Naive thymus-derived CD8-positive, alpha-beta T cell (primary cell): ENCODE measurements at regions not wholly inside any gene's neighbourhood (a gene's known extent, or its start where the extent isn't known, plus 50 kb on each side); places are given as distances from the start of the nearest gene placed in this dataset.

Experiments
- ATAC-seq, 2 donors: fragments of 150-1000 bp; cut with Tn5 transposase in 1 of 2; sonication (Bioruptor Pico), chemical (Tn5 transposase) in 1 of 2; 1 replicate in 1 of 2; 2 replicates in 1 of 2; pipeline ENCODE4 v1.10.0; 2021; ENCODE audit warnings: mild to moderate bottlenecking in 2 of 2, moderate library complexity in 2 of 2
- POLR2A ChIA-PET: fragments of 350-600 bp; sonication (Branson Sonifier 250); formaldehyde crosslinking; loops from one replicate; lab custom pipeline; 2021; ENCODE audit warnings: antibody characterized with exemption; lab: Charles Lee
- DNase-seq, 10 donors: peaks; one replicate each; pipeline versions ENCODE4 v3.0.0 to v3.0.0-alpha.2; 2020 to 2022
- H3K27ac Mint-ChIP-seq, 10 donors: one replicate each; pipeline ENCODE4 v1.8.0; 2020 to 2022; ENCODE audit warnings: mild to moderate bottlenecking in 10 of 10, mixed read lengths in 10 of 10, moderate library complexity in 4 of 10, inconsistent platforms in 1 of 10
- H3K27me3 Mint-ChIP-seq, 5 donors: one replicate each; pipeline ENCODE4 v1.8.0; 2021 to 2022; ENCODE audit warnings: mixed read lengths in 5 of 5
- H3K36me3 Mint-ChIP-seq, 3 donors: one replicate each; pipeline ENCODE4 v1.8.0; 2020 to 2022; ENCODE audit warnings: mixed read lengths in 3 of 3, mild to moderate bottlenecking in 2 of 3, inconsistent platforms in 1 of 3
- H3K4me1 Mint-ChIP-seq, 4 donors: one replicate each; pipeline ENCODE4 v1.8.0; 2021 to 2022; ENCODE audit warnings: mixed read lengths in 4 of 4
- H3K4me3 Mint-ChIP-seq, 10 donors: one replicate each; pipeline ENCODE4 v1.8.0; 2020 to 2022; ENCODE audit warnings: mild to moderate bottlenecking in 10 of 10, mixed read lengths in 10 of 10, moderate library complexity in 6 of 10, inconsistent platforms in 1 of 10
- H3K9me3 Mint-ChIP-seq, 9 donors: one replicate each; pipeline ENCODE4 v1.8.0; 2020 to 2022; ENCODE audit warnings: mixed read lengths in 9 of 9, mild to moderate bottlenecking in 3 of 9, inconsistent platforms in 1 of 9, moderate library complexity in 1 of 9

- H3K4me1 Mint-ChIP-seq: no peaks in the 10 kb centered on the region
- no peak overlapping the region for H3K27ac Mint-ChIP-seq
- no peaks in the 10 kb centered on the region for H3K36me3 Mint-ChIP-seq
- POLR2A ChIA-PET: no interaction called here
- peaks cover 0 to 6% (median 0%) of the 10 kb centered on the region in 9 donors for H3K9me3 Mint-ChIP-seq
- ATAC-seq (no peak), DNase-seq (no peak)
- H3K27me3 Mint-ChIP-seq: no peaks in the 10 kb centered on the region
- H3K4me3 Mint-ChIP-seq: no peak overlapping the region
Measured at GRCh38 chr12:59937148-59937547, 341.3 kb downstream of the SLC16A7 start.

- POLR2A ChIA-PET: no interaction called here
- no peaks in the 10 kb centered on the region for H3K36me3 Mint-ChIP-seq
- no peaks in the 10 kb centered on the region for H3K4me1 Mint-ChIP-seq
- no peaks in the 10 kb centered on the region for H3K27me3 Mint-ChIP-seq
- DNase-seq (no peak), ATAC-seq (no peak)
- peaks cover 0 to 4% (median 0%) of the 10 kb centered on the region in 9 donors for H3K9me3 Mint-ChIP-seq
- no peak overlapping the region for H3K4me3 Mint-ChIP-seq
- no peak overlapping the region for H3K27ac Mint-ChIP-seq
Measured at GRCh38 chr12:59938190-59938962, 342.5 kb downstream of the SLC16A7 start.

GRCh38 chr12:59940631-59941342 lies 345.0 kb downstream of the SLC16A7 start:
- no peak overlapping the region for H3K27ac Mint-ChIP-seq
- H3K4me3 Mint-ChIP-seq: no peak overlapping the region
- no peaks in the 10 kb centered on the region for H3K27me3 Mint-ChIP-seq
- no peaks in the 10 kb centered on the region for H3K4me1 Mint-ChIP-seq
- DNase-seq (no peak), ATAC-seq (no peak)
- POLR2A ChIA-PET: no interaction called here
- H3K9me3 Mint-ChIP-seq: peaks cover 0 to 4% (median 0%) of the 10 kb centered on the region in 9 donors
- no peaks in the 10 kb centered on the region for H3K36me3 Mint-ChIP-seq

- Mint-ChIP-seq H3K4me1 (no peaks in the 10 kb centered on the region), H3K9me3 (peaks cover 0 to 4% (median 0%) of the 10 kb centered on the region in 9 donors), H3K36me3 (no peaks in the 10 kb centered on the region), H3K27me3 (no peaks in the 10 kb centered on the region), H3K4me3 (no peak overlapping the region), H3K27ac (no peak overlapping the region)
- no peak for DNase-seq
- POLR2A ChIA-PET: no interaction called here
- no peak for ATAC-seq
Measured at GRCh38 chr12:59941461-59941860, 345.6 kb downstream of the SLC16A7 start.

GRCh38 chr12:59944177-59944576 lies 348.3 kb downstream of the SLC16A7 start:
- H3K4me3 Mint-ChIP-seq: no peak overlapping the region
- H3K9me3 Mint-ChIP-seq: peaks cover 0 to 12% (median 2%) of the 10 kb centered on the region in 9 donors
- H3K27ac Mint-ChIP-seq: no peak overlapping the region
- ATAC-seq (no peak), DNase-seq (no peak)
- POLR2A ChIA-PET: no interaction called here
- peaks cover 0 to 3% (median 0%) of the 10 kb centered on the region in 5 donors for H3K27me3 Mint-ChIP-seq
- H3K4me1 Mint-ChIP-seq: no peaks in the 10 kb centered on the region
- H3K36me3 Mint-ChIP-seq: no peaks in the 10 kb centered on the region

GRCh38 chr12:59946635-59947034 lies 350.8 kb downstream of the SLC16A7 start:
- POLR2A ChIA-PET: no interaction called here
- Mint-ChIP-seq H3K9me3 (peaks cover 0 to 18% (median 4%) of the 10 kb centered on the region in 9 donors), H3K27ac (no peak overlapping the region), H3K4me3 (no peak overlapping the region), H3K36me3 (no peaks in the 10 kb centered on the region), H3K27me3 (peaks cover 0 to 3% (median 0%) of the 10 kb centered on the region in 5 donors), H3K4me1 (no peaks in the 10 kb centered on the region)
- ATAC-seq: no peak
- no peak for DNase-seq

GRCh38 chr12:59963546-59963945 lies 367.7 kb downstream of the SLC16A7 start:
- Mint-ChIP-seq H3K4me1 (no peaks in the 10 kb centered on the region), H3K4me3 (no peak overlapping the region), H3K9me3 (peaks cover 0 to 21% (median 2%) of the 10 kb centered on the region in 9 donors), H3K27me3 (peaks cover 0 to 1% (median 0%) of the 10 kb centered on the region in 5 donors), H3K27ac (no peak overlapping the region), H3K36me3 (no peaks in the 10 kb centered on the region)
- no peak for ATAC-seq
- POLR2A ChIA-PET: no interaction called here
- DNase-seq: no peak

- Mint-ChIP-seq H3K36me3 (no peaks in the 10 kb centered on the region), H3K4me1 (no peaks in the 10 kb centered on the region), H3K27ac (no peak overlapping the region), H3K9me3 (peaks cover 0 to 12% (median 0%) of the 10 kb centered on the region in 9 donors), H3K27me3 (no peaks in the 10 kb centered on the region), H3K4me3 (no peak overlapping the region)
- no peak for DNase-seq
- POLR2A ChIA-PET: no interaction called here
- no peak for ATAC-seq
Measured at GRCh38 chr12:59972905-59973304, 377.1 kb downstream of the SLC16A7 start.

- ATAC-seq (no peak), DNase-seq (no peak)
- no peak overlapping the region for H3K4me3 Mint-ChIP-seq
- POLR2A ChIA-PET: no interaction called here
- no peaks in the 10 kb centered on the region for H3K27me3 Mint-ChIP-seq
- no peaks in the 10 kb centered on the region for H3K36me3 Mint-ChIP-seq
- H3K27ac Mint-ChIP-seq: no peak overlapping the region
- H3K4me1 Mint-ChIP-seq: no peaks in the 10 kb centered on the region
- H3K9me3 Mint-ChIP-seq: peaks cover 0 to 12% (median 0%) of the 10 kb centered on the region in 9 donors
Measured at GRCh38 chr12:59973515-59973914, 377.7 kb downstream of the SLC16A7 start.

- Mint-ChIP-seq H3K4me1 (no peaks in the 10 kb centered on the region), H3K9me3 (peaks cover 0 to 2% (median 0%) of the 10 kb centered on the region in 9 donors), H3K27me3 (no peaks in the 10 kb centered on the region), H3K36me3 (no peaks in the 10 kb centered on the region), H3K27ac (no peak overlapping the region), H3K4me3 (no peak overlapping the region)
- ATAC-seq (no peak), DNase-seq (no peak)
- POLR2A ChIA-PET: no interaction called here
Measured at GRCh38 chr12:59977779-59978178, 381.9 kb downstream of the SLC16A7 start.

GRCh38 chr12:59980476-59980875 lies 384.6 kb downstream of the SLC16A7 start:
- H3K4me1 Mint-ChIP-seq: no peaks in the 10 kb centered on the region
- H3K36me3 Mint-ChIP-seq: no peaks in the 10 kb centered on the region
- H3K9me3 Mint-ChIP-seq: peaks cover 0 to 13% (median 2%) of the 10 kb centered on the region in 9 donors
- no peak overlapping the region for H3K4me3 Mint-ChIP-seq
- ATAC-seq (no peak), DNase-seq (no peak)
- no peak overlapping the region for H3K27ac Mint-ChIP-seq
- no peaks in the 10 kb centered on the region for H3K27me3 Mint-ChIP-seq
- POLR2A ChIA-PET: no interaction called here

- no peaks in the 10 kb centered on the region for H3K36me3 Mint-ChIP-seq
- peaks cover 0 to 9% (median 0%) of the 10 kb centered on the region in 9 donors for H3K9me3 Mint-ChIP-seq
- H3K4me1 Mint-ChIP-seq: no peaks in the 10 kb centered on the region
- no peaks in the 10 kb centered on the region for H3K27me3 Mint-ChIP-seq
- H3K27ac Mint-ChIP-seq: no peak overlapping the region
- POLR2A ChIA-PET: no interaction called here
- H3K4me3 Mint-ChIP-seq: no peak overlapping the region
- ATAC-seq (no peak), DNase-seq (no peak)
Measured at GRCh38 chr12:59999291-59999690, 403.5 kb downstream of the SLC16A7 start.

GRCh38 chr12:60010486-60010885 lies 414.7 kb downstream of the SLC16A7 start:
- peaks cover 0 to 15% (median 2%) of the 10 kb centered on the region in 9 donors for H3K9me3 Mint-ChIP-seq
- POLR2A ChIA-PET: no interaction called here
- H3K4me3 Mint-ChIP-seq: no peak overlapping the region
- no peak for ATAC-seq
- no peaks in the 10 kb centered on the region for H3K27me3 Mint-ChIP-seq
- no peak overlapping the region for H3K27ac Mint-ChIP-seq
- H3K4me1 Mint-ChIP-seq: no peaks in the 10 kb centered on the region
- no peak for DNase-seq
- no peaks in the 10 kb centered on the region for H3K36me3 Mint-ChIP-seq
